ENCODE measurements at regions not wholly inside any gene's neighbourhood (a gene's known extent, or its start where the extent isn't known, plus 50 kb on each side); places are given as distances from the start of the nearest gene placed in this dataset.

DNA sequence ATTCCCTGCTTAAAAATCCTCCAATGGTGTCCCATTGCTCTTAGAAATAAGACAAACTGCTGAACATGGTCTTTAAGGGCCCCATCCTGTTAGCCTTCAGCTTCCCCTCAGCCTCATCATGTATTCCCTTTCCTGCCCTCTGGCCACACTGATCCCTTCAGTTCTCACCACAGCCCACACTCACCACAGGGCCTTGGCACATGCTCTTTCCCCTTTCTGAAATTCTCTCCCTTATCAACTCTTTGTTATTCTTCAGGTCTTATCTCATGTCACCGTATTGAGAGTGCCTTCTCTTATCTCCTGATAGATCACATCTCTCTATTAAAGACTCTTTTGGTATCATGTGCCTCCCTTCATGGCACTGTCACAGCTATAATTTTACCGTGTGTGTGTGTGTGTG, 167.8 kb upstream of the MPPED2 start:
- H3K4me1 ChIP-seq (ENCODE audit: control insufficient read depth in 4 of 4, insufficient read depth in 4 of 4, low read length in 3 of 4): no peaks in the 10 kb centered on the region
- no peak for DNase-seq (ENCODE audit: low spot score)
- H3K4me3 ChIP-seq (ENCODE audit: low read depth in 1 of 3, low read length in 3 of 3): no peak overlapping the region
- WGBS: 49% methylated on average over 2 of the region's 2 CpGs
- H3K27me3 ChIP-seq (ENCODE audit: control insufficient read depth in 4 of 4, insufficient read depth in 4 of 4, low read length in 3 of 4): no peaks in the 10 kb centered on the region
- H3K9me3 ChIP-seq (ENCODE audit: control insufficient read depth in 4 of 4, low read length in 3 of 4): no peaks in the 10 kb centered on the region
- H3K36me3 ChIP-seq (ENCODE audit: control insufficient read depth in 4 of 4, insufficient read depth in 3 of 4, low read depth in 1 of 4, low read length in 3 of 4): no peaks in the 10 kb centered on the region
- TF ChIP-seq NR2F2 (IDR thresholded peaks at IDR 0.05) (no peak), HNF4A (conservative IDR thresholded peaks at IDR 0.05) (no peak), MAX (IDR thresholded peaks at IDR 0.05) (no peak), JUND (IDR thresholded peaks at IDR 0.05) (no peak), ATF3 (IDR thresholded peaks at IDR 0.05) (no peak), HNF4G (IDR thresholded peaks at IDR 0.05) (no peak), EGR1 (IDR thresholded peaks at IDR 0.05; ENCODE audit: low read depth in 2 of 2) (no peak), FOXA1 (IDR thresholded peaks at IDR 0.05) (no peak), TAF1 (conservative IDR thresholded peaks at IDR 0.05) (no peak), FOXA2 (IDR thresholded peaks at IDR 0.05) (no peak), GABPA (IDR thresholded peaks at IDR 0.05 in 1 of 2, conservative IDR thresholded peaks at IDR 0.05 in 1 of 2) (no peak), RXRA (IDR thresholded peaks at IDR 0.05) (no peak), SP1 (IDR thresholded peaks at IDR 0.05) (no peak), YY1 (IDR thresholded peaks at IDR 0.05) (no peak), RAD21 (IDR thresholded peaks at IDR 0.05) (no peak)
- TF ChIP-seq, protein P1, sequence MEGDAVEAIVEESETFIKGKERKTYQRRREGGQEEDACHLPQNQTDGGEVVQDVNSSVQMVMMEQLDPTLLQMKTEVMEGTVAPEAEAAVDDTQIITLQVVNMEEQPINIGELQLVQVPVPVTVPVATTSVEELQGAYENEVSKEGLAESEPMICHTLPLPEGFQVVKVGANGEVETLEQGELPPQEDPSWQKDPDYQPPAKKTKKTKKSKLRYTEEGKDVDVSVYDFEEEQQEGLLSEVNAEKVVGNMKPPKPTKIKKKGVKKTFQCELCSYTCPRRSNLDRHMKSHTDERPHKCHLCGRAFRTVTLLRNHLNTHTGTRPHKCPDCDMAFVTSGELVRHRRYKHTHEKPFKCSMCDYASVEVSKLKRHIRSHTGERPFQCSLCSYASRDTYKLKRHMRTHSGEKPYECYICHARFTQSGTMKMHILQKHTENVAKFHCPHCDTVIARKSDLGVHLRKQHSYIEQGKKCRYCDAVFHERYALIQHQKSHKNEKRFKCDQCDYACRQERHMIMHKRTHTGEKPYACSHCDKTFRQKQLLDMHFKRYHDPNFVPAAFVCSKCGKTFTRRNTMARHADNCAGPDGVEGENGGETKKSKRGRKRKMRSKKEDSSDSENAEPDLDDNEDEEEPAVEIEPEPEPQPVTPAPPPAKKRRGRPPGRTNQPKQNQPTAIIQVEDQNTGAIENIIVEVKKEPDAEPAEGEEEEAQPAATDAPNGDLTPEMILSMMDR (IDR thresholded peaks at IDR 0.05; ENCODE audit: low read depth, low read length, missing input control): no peak
- TF ChIP-seq, protein P2, sequence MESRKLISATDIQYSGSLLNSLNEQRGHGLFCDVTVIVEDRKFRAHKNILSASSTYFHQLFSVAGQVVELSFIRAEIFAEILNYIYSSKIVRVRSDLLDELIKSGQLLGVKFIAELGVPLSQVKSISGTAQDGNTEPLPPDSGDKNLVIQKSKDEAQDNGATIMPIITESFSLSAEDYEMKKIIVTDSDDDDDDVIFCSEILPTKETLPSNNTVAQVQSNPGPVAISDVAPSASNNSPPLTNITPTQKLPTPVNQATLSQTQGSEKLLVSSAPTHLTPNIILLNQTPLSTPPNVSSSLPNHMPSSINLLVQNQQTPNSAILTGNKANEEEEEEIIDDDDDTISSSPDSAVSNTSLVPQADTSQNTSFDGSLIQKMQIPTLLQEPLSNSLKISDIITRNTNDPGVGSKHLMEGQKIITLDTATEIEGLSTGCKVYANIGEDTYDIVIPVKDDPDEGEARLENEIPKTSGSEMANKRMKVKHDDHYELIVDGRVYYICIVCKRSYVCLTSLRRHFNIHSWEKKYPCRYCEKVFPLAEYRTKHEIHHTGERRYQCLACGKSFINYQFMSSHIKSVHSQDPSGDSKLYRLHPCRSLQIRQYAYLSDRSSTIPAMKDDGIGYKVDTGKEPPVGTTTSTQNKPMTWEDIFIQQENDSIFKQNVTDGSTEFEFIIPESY (IDR thresholded peaks at IDR 0.05): no peak
- H3K27ac ChIP-seq (ENCODE audit: low read depth in 1 of 2, low read length in 2 of 2): no peak overlapping the region
- no peak overlapping the region for H3K9ac ChIP-seq (ENCODE audit: low read depth in 1 of 2, low read length in 2 of 2)

DNA sequence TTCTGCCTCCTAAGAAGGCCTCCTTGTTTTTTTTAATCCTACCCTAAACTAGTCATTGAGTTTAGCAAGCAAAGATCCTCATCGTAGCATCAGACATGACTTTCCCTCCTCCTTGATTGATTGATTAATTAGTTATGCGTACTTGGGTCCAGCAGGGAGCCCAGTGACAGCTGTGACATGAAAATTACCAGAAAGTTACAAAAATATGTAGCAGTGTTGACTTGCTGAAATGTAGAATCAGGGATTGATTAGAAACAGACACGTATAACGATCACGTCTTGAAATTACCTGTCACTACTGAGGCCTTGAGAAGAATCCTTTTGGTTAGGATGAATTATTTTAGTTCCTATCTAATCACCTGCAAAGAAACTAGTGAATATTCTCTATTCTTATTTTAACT, 167.4 kb upstream of the MPPED2 start:
- H3K27ac ChIP-seq (ENCODE audit: low read depth in 1 of 2, low read length in 2 of 2): no peak overlapping the region
- no peak overlapping the region for H3K4me3 ChIP-seq (ENCODE audit: low read depth in 1 of 3, low read length in 3 of 3)
- H3K9ac ChIP-seq (ENCODE audit: low read depth in 1 of 2, low read length in 2 of 2): no peak overlapping the region
- 89% methylated on average over 5 of the region's 5 CpGs for WGBS
- H3K9me3 ChIP-seq (ENCODE audit: control insufficient read depth in 4 of 4, low read length in 3 of 4): no peaks in the 10 kb centered on the region
- no peak for TF ChIP-seq JUND (IDR thresholded peaks at IDR 0.05)
- TF ChIP-seq HNF4A (conservative IDR thresholded peaks at IDR 0.05): no peak
- TF ChIP-seq, protein P1 (IDR thresholded peaks at IDR 0.05; ENCODE audit: low read depth, low read length, missing input control): no peak
- no peaks in the 10 kb centered on the region for H3K4me1 ChIP-seq (ENCODE audit: control insufficient read depth in 4 of 4, insufficient read depth in 4 of 4, low read length in 3 of 4)
- no peaks in the 10 kb centered on the region for H3K36me3 ChIP-seq (ENCODE audit: control insufficient read depth in 4 of 4, insufficient read depth in 3 of 4, low read depth in 1 of 4, low read length in 3 of 4)
- H3K27me3 ChIP-seq (ENCODE audit: control insufficient read depth in 4 of 4, insufficient read depth in 4 of 4, low read length in 3 of 4): no peaks in the 10 kb centered on the region
- no peak for DNase-seq (ENCODE audit: low spot score)

Measured in liver (tissue), 8 donors.